Activated naive CD8-positive, alpha-beta T cell treated with anti-CD3 and anti-CD28 coated beads for 36 hours (primary cell): ENCODE measurements at regions not wholly inside any gene's neighbourhood (a gene's known extent, or its start where the extent isn't known, plus 50 kb on each side); places are given as distances from the start of the nearest gene placed in this dataset.

Experiments used
- DNase-seq: peaks from one replicate; pipeline ENCODE4 v3.0.0; 2021
- H3K27ac Mint-ChIP-seq: one replicate; pipeline ENCODE4 v1.8.0; 2022; ENCODE audit warnings: mild to moderate bottlenecking, moderate library complexity, mixed read lengths
- H3K27me3 Mint-ChIP-seq: one replicate; pipeline ENCODE4 v1.8.0; 2022; ENCODE audit warnings: mild to moderate bottlenecking, mixed read lengths
- H3K36me3 Mint-ChIP-seq: one replicate; pipeline ENCODE4 v1.8.0; 2021; ENCODE audit warnings: mild to moderate bottlenecking, mixed read lengths
- H3K4me1 Mint-ChIP-seq: one replicate; pipeline ENCODE4 v1.8.0; 2021; ENCODE audit warnings: mixed read lengths
- H3K4me3 Mint-ChIP-seq: one replicate; pipeline ENCODE4 v1.8.0; 2022; ENCODE audit warnings: mild to moderate bottlenecking, moderate library complexity, mixed read lengths
- H3K9me3 Mint-ChIP-seq: one replicate; pipeline ENCODE4 v1.8.0; 2022; ENCODE audit warnings: mixed read lengths

DNA sequence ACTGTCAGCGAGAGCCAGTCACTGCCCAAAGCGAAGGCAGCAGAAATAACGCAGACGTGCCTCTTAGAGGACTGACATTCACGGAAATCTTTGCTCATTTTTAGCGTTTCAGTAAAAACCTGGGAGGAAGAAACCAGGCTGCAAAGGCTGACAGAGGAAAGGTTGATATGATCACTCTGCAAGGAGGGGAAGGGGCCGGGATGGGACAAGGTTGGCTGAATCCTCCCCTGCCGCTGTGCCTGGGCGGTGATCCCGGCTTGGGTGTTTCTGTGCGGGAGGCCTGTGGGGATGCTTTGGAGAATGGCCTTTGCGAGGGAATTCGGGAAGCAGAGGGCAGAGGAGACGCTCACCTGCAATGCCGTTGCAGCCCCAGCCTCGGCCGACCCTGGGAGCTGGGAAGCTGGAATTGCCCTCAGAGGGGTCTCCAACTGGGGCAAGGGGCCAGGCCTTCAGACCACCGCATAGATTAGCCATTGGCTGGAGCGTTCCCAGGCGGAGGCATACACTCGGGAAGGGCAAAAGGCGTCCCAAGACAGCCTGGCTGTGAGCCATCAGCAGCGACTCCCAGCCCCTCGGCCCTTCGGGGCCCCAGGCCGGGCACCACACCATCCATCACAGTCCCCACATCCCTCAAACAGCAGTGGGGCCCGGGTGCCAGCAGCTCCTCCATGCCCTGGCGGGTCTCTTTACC is 111.7 kb upstream of the GPC1 start:
- no peak for DNase-seq
- no peaks in the 10 kb centered on the region for H3K4me1 Mint-ChIP-seq
- H3K36me3 Mint-ChIP-seq: no peaks in the 10 kb centered on the region
- no peak overlapping the region for H3K27ac Mint-ChIP-seq
- no peaks in the 10 kb centered on the region for H3K9me3 Mint-ChIP-seq
- H3K4me3 Mint-ChIP-seq: no peak overlapping the region
- no peaks in the 10 kb centered on the region for H3K27me3 Mint-ChIP-seq

DNA sequence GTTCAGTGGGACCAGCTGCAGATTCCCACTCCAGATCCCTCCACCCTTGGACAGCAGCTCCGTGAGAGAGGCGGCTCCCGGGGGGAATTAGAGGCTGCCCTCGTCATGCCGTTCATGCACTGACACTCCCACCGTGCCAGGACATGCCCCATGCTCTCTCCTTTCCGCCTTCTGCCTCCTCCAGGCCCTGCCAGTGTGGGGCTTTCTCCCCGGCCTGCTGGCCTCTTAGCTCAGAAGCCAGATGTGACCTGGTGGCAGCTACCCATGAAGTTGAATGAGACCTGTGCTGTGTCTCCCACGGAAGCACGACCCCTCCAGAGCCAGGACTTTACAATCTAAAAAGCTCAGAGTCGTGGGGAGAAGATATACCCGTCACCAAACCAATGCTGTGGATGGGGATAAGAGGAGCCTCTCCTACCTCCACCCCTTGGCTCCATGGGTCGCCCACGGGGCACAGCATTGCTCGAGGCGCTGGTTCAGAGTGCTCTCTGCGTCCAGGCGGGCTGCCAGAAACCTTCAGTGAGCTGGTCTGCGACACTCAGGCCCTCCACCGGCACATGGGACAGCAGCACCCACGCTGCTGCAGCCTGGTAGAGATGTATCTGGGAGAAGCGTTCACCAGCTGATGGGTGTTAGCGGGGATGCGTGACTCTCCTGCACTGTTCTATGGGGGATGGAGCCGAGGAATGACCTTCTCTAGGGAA is 111.0 kb upstream of the GPC1 start:
- H3K4me3 Mint-ChIP-seq: no peak overlapping the region
- DNase-seq: no peak
- no peaks in the 10 kb centered on the region for H3K27me3 Mint-ChIP-seq
- H3K4me1 Mint-ChIP-seq: no peaks in the 10 kb centered on the region
- no peaks in the 10 kb centered on the region for H3K9me3 Mint-ChIP-seq
- no peaks in the 10 kb centered on the region for H3K36me3 Mint-ChIP-seq
- no peak overlapping the region for H3K27ac Mint-ChIP-seq

DNA sequence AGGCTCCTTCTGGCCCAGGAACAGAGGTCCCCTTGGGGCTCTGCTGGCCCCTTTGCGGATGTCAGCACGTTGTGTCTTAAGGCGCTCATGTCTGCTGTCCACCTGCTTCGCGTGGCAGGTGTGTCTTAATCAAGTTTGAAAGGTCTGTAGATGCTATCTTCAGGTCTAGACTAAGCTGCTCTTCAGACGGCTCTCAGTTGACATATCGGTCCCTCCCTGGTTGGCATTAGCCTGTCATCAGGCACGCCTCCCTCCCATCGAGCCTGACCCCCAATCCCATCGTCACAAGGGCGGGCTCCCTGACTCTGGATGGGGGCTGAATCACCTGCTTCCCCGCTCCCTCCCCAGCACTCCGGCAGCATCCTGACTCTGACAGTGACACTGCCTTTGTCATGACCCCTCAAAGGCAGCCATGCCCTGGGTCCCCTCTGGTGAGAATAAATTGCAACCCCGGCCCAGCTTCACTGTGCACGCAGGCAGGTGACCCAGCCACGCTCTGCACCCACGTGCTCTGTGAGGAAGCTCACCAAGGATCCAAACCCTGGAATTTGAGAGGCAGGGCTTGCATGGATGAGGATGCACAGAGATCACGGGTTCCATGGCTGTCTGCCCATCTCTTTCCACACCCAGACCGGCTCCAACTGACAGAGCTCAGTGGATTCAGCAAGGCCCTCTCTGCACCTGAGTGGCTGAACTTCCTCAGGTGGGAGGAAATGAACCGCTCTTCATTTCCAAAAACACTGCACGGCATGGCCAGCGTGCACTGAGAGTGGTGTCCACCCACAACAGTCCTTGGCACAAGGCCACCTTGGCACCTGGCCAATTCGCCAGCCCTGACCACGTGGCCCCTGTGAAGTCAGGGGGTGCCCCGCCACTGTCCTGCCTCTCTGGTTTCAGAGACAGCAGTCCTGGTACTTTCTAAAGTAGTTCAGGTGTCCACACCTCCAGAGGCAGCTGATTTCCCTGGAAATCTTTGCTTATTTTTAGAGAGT is 110.2 kb upstream of the GPC1 start:
- Mint-ChIP-seq H3K27ac (no peak overlapping the region), H3K27me3 (no peaks in the 10 kb centered on the region), H3K4me3 (no peak overlapping the region), H3K36me3 (no peaks in the 10 kb centered on the region), H3K9me3 (peaks cover under 1% of the 10 kb centered on the region), H3K4me1 (no peaks in the 10 kb centered on the region)
- DNase-seq: no peak

DNA sequence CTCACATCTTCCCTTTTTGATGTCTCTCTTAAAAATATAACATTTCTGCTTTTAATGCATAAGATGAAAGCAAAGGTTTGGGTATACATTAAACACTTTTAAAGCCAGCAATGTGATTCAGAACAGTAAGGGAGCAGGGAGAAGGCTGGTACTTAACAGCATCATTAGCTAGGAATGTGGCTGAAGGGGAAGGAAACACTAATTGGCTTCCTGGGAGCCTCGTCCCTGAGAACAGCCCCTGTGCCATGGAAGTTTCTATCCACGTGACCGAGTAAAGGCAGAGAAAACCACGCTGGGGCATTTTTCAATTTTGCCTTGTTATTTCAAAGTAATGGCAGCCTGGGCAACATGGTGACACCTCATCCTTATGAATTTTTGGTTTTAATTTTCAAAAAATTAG is 109.2 kb upstream of the GPC1 start:
- no peaks in the 10 kb centered on the region for H3K4me1 Mint-ChIP-seq
- no peak for DNase-seq
- H3K4me3 Mint-ChIP-seq: no peak overlapping the region
- peaks cover 7% of the 10 kb centered on the region for H3K9me3 Mint-ChIP-seq
- no peak overlapping the region for H3K27ac Mint-ChIP-seq
- no peaks in the 10 kb centered on the region for H3K27me3 Mint-ChIP-seq
- no peaks in the 10 kb centered on the region for H3K36me3 Mint-ChIP-seq

DNA sequence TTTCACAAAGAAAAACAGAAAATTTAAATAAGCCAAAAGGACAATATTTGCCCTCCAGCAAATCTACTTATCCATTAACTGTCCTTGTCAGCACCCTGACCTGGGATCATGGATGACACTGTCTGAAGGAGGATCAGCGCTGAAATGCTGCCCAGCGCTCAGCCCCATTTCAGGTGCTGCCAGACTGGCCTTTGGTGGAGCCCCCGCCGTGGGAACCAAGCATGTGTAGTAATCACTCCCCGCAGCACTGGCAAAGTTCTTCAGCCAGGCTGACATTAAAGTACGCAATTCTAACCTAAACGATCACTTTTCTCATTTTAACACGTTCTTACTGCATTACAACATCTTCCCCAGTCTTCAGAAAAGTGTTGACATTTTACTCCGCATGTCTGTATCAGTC is 108.6 kb upstream of the GPC1 start:
- H3K27me3 Mint-ChIP-seq: no peaks in the 10 kb centered on the region
- H3K4me3 Mint-ChIP-seq: no peak overlapping the region
- no peaks in the 10 kb centered on the region for H3K36me3 Mint-ChIP-seq
- no peak for DNase-seq
- H3K9me3 Mint-ChIP-seq: peaks cover 11% of the 10 kb centered on the region
- no peaks in the 10 kb centered on the region for H3K4me1 Mint-ChIP-seq
- H3K27ac Mint-ChIP-seq: no peak overlapping the region

- peaks cover 2% of the 10 kb centered on the region for H3K27me3 Mint-ChIP-seq
- no peaks in the 10 kb centered on the region for H3K4me1 Mint-ChIP-seq
- DNase-seq: no peak
- peaks cover 1% of the 10 kb centered on the region for H3K36me3 Mint-ChIP-seq
- no peak overlapping the region for H3K4me3 Mint-ChIP-seq
- peaks cover 16% of the 10 kb centered on the region for H3K9me3 Mint-ChIP-seq
- no peak overlapping the region for H3K27ac Mint-ChIP-seq
Measured at GRCh38 chr2:240327566-240327965, 107.9 kb upstream of the GPC1 start.

GRCh38 chr2:240328526-240328925 is 106.9 kb upstream of the GPC1 start:
- Mint-ChIP-seq H3K4me3 (no peak overlapping the region), H3K4me1 (no peaks in the 10 kb centered on the region), H3K9me3 (peaks cover 16% of the 10 kb centered on the region), H3K36me3 (peaks cover 1% of the 10 kb centered on the region), H3K27me3 (peaks cover 10% of the 10 kb centered on the region), H3K27ac (no peak overlapping the region)
- DNase-seq: no peak

DNA sequence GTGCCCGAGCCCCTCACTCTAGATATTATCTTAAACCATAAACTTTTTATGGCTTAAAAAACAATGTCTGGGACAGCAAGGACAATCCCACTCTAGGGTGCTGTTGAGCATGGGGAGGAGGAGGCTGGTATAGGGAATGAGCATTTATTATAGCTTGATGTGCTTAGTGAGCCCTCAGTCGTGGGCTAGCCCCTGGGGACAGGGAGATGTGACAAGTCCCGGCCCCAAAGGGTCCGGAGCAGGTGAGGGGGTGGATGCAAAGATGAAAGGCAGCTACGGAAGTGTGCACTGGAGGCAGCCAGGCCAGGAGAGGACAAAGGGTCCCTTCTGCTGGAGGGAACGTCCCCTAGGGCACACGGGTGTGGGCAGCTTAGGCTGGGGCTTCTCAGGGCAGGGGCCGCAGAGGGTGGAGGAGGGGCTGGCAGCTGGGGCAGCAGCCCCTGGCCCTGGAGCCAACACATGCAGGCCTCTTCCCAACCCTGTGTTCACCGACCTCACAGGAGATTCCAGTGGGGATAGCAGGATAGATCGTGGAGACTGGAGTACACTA is 106.3 kb upstream of the GPC1 start:
- H3K27me3 Mint-ChIP-seq: peaks cover 10% of the 10 kb centered on the region
- no peak for DNase-seq
- H3K9me3 Mint-ChIP-seq: peaks cover 16% of the 10 kb centered on the region
- no peaks in the 10 kb centered on the region for H3K4me1 Mint-ChIP-seq
- H3K27ac Mint-ChIP-seq: no peak overlapping the region
- H3K36me3 Mint-ChIP-seq: peaks cover 1% of the 10 kb centered on the region
- H3K4me3 Mint-ChIP-seq: no peak overlapping the region

DNA sequence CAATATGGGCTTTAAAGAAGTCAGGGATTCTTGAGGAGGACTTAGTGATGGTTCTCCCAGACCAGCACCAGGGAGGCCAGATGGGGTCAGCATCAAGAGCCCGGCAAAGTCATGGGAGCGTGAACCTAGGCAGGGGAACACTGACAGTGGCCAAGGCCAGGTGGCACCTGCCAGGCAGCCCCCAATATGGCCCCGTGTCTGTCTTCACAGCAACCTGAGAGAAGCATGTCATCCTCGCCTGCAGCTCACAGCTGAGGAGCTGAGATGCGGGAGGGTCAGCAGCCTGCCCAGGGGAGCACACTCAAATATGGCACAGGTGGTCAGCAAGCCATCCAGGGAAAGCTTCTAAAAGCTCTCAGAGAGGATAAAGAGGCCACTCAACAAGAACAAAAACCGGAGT is 105.7 kb upstream of the GPC1 start:
- DNase-seq: no peak
- peaks cover 10% of the 10 kb centered on the region for H3K27me3 Mint-ChIP-seq
- no peak overlapping the region for H3K4me3 Mint-ChIP-seq
- peaks cover 16% of the 10 kb centered on the region for H3K9me3 Mint-ChIP-seq
- no peak overlapping the region for H3K27ac Mint-ChIP-seq
- H3K36me3 Mint-ChIP-seq: peaks cover 1% of the 10 kb centered on the region
- H3K4me1 Mint-ChIP-seq: no peaks in the 10 kb centered on the region

- no peaks in the 10 kb centered on the region for H3K4me1 Mint-ChIP-seq
- H3K27me3 Mint-ChIP-seq: peaks cover 27% of the 10 kb centered on the region
- no peak for DNase-seq
- H3K36me3 Mint-ChIP-seq: peaks cover 1% of the 10 kb centered on the region
- H3K9me3 Mint-ChIP-seq: peaks cover 16% of the 10 kb centered on the region
- H3K27ac Mint-ChIP-seq: no peak overlapping the region
- no peak overlapping the region for H3K4me3 Mint-ChIP-seq
Measured at GRCh38 chr2:240333985-240334384, 101.5 kb upstream of the GPC1 start.

DNA sequence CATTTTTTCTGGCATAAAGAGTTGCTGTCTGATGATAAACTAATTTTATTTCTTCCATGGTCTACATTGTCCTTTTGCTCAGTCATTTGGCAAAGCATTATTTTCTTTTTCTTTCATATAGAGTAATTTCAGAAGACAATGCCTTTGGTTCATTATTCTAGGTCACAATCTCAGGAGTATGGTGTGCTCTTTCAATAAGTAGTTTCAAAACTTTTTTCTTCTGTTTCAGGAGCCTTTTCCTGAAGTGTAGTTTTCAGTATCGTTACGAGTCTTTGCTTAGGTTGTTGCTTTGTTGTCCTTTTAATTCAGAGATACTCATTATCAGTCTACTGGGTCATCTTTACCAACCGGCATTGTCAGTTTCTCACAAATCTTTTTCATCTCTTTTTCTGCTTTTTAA is 100.4 kb upstream of the GPC1 start:
- DNase-seq: no peak
- Mint-ChIP-seq H3K27ac (no peak overlapping the region), H3K27me3 (peaks cover 27% of the 10 kb centered on the region), H3K9me3 (peaks cover 16% of the 10 kb centered on the region), H3K36me3 (peaks cover 1% of the 10 kb centered on the region), H3K4me1 (no peaks in the 10 kb centered on the region), H3K4me3 (no peak overlapping the region)

DNA sequence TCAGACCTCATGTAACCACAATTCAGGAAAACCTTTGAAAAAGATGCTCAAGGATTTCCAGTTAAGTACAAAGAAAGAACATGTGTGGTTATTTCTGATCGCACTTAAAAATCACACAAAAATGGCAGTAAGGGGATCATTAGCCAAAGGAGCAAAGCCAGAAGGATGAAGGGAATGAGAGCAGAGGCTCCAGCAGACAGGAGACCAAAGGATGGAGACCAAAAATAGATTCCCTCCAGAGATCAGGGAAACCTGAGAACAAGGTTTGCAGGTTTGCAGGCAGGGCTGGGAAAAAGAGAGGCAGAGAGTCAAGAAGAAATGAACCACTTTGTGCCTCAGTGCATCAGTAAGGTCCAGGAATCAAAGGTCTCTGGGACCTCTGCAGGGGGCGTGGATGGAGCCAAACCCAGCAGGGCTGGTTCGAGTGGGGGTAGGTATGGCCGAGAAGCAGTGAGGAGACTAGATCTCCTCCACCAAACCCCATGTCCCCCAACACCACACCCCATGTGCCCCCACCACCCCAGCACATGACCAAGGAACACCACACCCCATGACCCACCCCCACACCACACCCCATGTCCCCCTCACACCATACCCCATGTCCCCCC is 98.5 kb upstream of the GPC1 start:
- H3K9me3 Mint-ChIP-seq: peaks cover 5% of the 10 kb centered on the region
- H3K27ac Mint-ChIP-seq: no peak overlapping the region
- H3K36me3 Mint-ChIP-seq: peaks cover 1% of the 10 kb centered on the region
- no peaks in the 10 kb centered on the region for H3K4me1 Mint-ChIP-seq
- no peak for DNase-seq
- H3K4me3 Mint-ChIP-seq: no peak overlapping the region
- H3K27me3 Mint-ChIP-seq: peaks cover 27% of the 10 kb centered on the region

DNA sequence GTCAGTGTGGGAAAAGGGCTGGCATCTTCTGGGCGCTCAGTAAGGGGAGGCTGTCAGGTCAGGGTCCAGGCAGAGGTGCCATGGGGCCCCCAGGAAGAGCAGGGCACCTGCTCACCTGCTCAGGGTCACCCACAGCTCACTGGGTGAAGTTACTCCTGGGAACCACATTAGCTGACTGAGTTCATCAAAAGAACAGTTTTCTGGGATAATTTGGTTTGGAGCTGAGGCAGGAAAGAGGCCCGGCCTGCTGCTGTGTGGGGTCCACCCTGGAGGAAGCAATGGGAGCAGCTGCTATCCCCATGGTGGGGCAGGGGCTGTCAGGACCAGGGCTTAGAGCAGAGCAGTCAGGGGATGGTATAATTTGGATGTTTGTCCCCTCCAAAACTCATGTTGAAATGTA is 97.2 kb upstream of the GPC1 start:
- no peak overlapping the region for H3K4me3 Mint-ChIP-seq
- no peaks in the 10 kb centered on the region for H3K9me3 Mint-ChIP-seq
- H3K36me3 Mint-ChIP-seq: no peaks in the 10 kb centered on the region
- peaks cover 17% of the 10 kb centered on the region for H3K27me3 Mint-ChIP-seq
- H3K27ac Mint-ChIP-seq: no peak overlapping the region
- no peaks in the 10 kb centered on the region for H3K4me1 Mint-ChIP-seq
- no peak for DNase-seq

- Mint-ChIP-seq H3K36me3 (no peaks in the 10 kb centered on the region), H3K27me3 (peaks cover 17% of the 10 kb centered on the region), H3K9me3 (no peaks in the 10 kb centered on the region), H3K4me1 (no peaks in the 10 kb centered on the region), H3K4me3 (no peak overlapping the region), H3K27ac (no peak overlapping the region)
- DNase-seq: no peak
Measured at GRCh38 chr2:240339411-240340360, 95.8 kb upstream of the GPC1 start.
